HepG2 (cell line): ENCODE measurements at regions not wholly inside any gene's neighbourhood (a gene's known extent, or its start where the extent isn't known, plus 50 kb on each side); places are given as distances from the start of the nearest gene placed in this dataset.

Experiments
- ATAC-seq: fragments of 200-7000 bp; cut with Tn5 transposase; 3 replicates; pipeline ENCODE4 v1.9.1; 2020; ENCODE audit warnings: mild to moderate bottlenecking, moderate library complexity
- BruUV-seq: library from RNA; stranded (reverse); fragments of 400-500 nt; replicated peaks from 2 replicates; lab custom pipeline; 2021; lab: Mats Ljungman, UMichigan
- CTCF ChIA-PET: fragments of 300-600 bp; formaldehyde crosslinking; extraction: SDS; loops from one replicate; lab custom pipeline; 2021; ENCODE audit warnings: low total read pairs, inconsistent platforms, low intra/inter-chr PET ratio; lab: Yijun Ruan, JAX
- POLR2A ChIA-PET: fragments of 350-600 bp; sonication (Branson Sonifier 250); formaldehyde crosslinking; loops from one replicate; lab custom pipeline; 2020; ENCODE audit warnings: antibody characterized with exemption, inconsistent platforms; lab: Yijun Ruan, JAX
- DNase-seq: peaks from one replicate; pipeline ENCODE4 v3.0.0-alpha.2; 2015; ENCODE audit warnings: low spot score
- FAIRE-seq: peaks from 3 replicates; lab custom pipeline; 2011; peaks lifted over from hg19 to GRCh38; lab: Jason Lieb, UNC
- H2AFZ ChIP-seq: one replicate; pipeline ENCODE4 v1.6.1; 2011; ENCODE audit warnings: low read length, inconsistent platforms
- H3K27ac ChIP-seq: fragments of 300-600 bp; 3 replicates; pipeline ENCODE4 v1.8.0; 2011; ENCODE audit warnings: mixed run types, mild to moderate bottlenecking, mixed read lengths, low read length, inconsistent platforms; ENCODE audit not compliant: insufficient read depth; ENCODE audit errors: extremely low read length
- H3K27me3 ChIP-seq, 2 experiments: fragments of 200-600 bp in 1 of 2; 2 replicates in 1 of 2; 3 replicates in 1 of 2; pipeline versions ENCODE4 v1.6.0 to v1.8.0; 2011; ENCODE audit warnings: low read length in 2 of 2, mild to moderate bottlenecking in 2 of 2, moderate library complexity in 2 of 2, inconsistent platforms in 1 of 2; ENCODE audit not compliant: insufficient read depth in 2 of 2, control insufficient read depth in 1 of 2
- H3K36me3 ChIP-seq, 2 experiments: fragments of 200-600 bp in 1 of 2; replicated peaks in 1 of 2; 2 replicates in 1 of 2; 3 replicates in 1 of 2; pipeline versions ENCODE4 v1.5.1 to v1.8.0; 2011; ENCODE audit warnings: low read length in 2 of 2, inconsistent platforms in 1 of 2; ENCODE audit not compliant: insufficient read depth in 2 of 2, control insufficient read depth in 1 of 2
- H3K4me1 ChIP-seq: 2 replicates; pipeline ENCODE4 v1.5.1; 2012; ENCODE audit warnings: low read length, inconsistent platforms; ENCODE audit not compliant: insufficient read depth
- H3K4me2 ChIP-seq: 2 replicates; pipeline ENCODE4 v1.6.0; 2011; ENCODE audit warnings: low read depth, low read length, inconsistent platforms
- H3K4me3 ChIP-seq, 3 experiments: fragments of 200-600 bp in 1 of 3; sonication (generic), shearing (Covaris generic) in 1 of 3; replicated peaks in 1 of 3; 2 replicates each; pipeline ENCODE4 v1.5.1; 2011 to 2016; ENCODE audit warnings: low read length in 3 of 3, inconsistent platforms in 2 of 3, low read depth in 2 of 3, mild to moderate bottlenecking in 2 of 3, control low read depth in 1 of 3, mixed read lengths in 1 of 3; ENCODE audit not compliant: insufficient read depth in 1 of 3
- H3K79me2 ChIP-seq: one replicate; pipeline ENCODE4 v1.6.1; 2011; ENCODE audit warnings: low read length, inconsistent platforms; ENCODE audit not compliant: insufficient read depth
- H3K9ac ChIP-seq: 2 replicates; pipeline ENCODE4 v1.6.0; 2011; ENCODE audit warnings: mild to moderate bottlenecking, low read depth, low read length, inconsistent platforms; ENCODE audit not compliant: insufficient read depth
- H3K9me3 ChIP-seq: 2 replicates; pipeline ENCODE4 v1.5.1; 2012; ENCODE audit warnings: mild to moderate bottlenecking, low read length
- H4K20me1 ChIP-seq: 2 replicates; pipeline ENCODE4 v1.6.0; 2011; ENCODE audit warnings: inconsistent platforms, mild to moderate bottlenecking, low read length, moderate library complexity; ENCODE audit not compliant: insufficient read depth
- ATF6 ChIP-seq: sonication (generic); formaldehyde crosslinking; conservative IDR thresholded peaks from 2 replicates; pipeline ENCODE4 v1.4.0; 2020; ENCODE audit warnings: missing genetic modification reagents
- BHLHE40 ChIP-seq: IDR thresholded peaks from 2 replicates; pipeline ENCODE4 v1.6.1; 2011; ENCODE audit warnings: low read length, improper control_type of control experiment
- CREB3 ChIP-seq: sonication (generic); formaldehyde crosslinking; IDR thresholded peaks from 2 replicates; pipeline ENCODE4 v1.5.0; 2020; ENCODE audit warnings: missing genetic modification reagents
- DPF2 ChIP-seq: sonication (generic); formaldehyde crosslinking; IDR thresholded peaks from 2 replicates; pipeline ENCODE4 v1.4.0; 2020; ENCODE audit warnings: mild to moderate bottlenecking, low read depth, missing genetic modification reagents, borderline replicate concordance
- E2F2 ChIP-seq: sonication (generic); formaldehyde crosslinking; IDR thresholded peaks from 2 replicates; pipeline ENCODE4 v1.4.0; 2020; ENCODE audit warnings: missing genetic modification reagents, borderline replicate concordance
- FOXP1 ChIP-seq, 2 experiments: fragments of 450-650 bp in 1 of 2; IDR thresholded peaks; 2 replicates each; pipeline ENCODE4 v1.6.1; 2017 to 2018; ENCODE audit warnings: antibody characterized with exemption in 1 of 2
- KDM3A ChIP-seq: IDR thresholded peaks from 2 replicates; pipeline ENCODE4 v1.6.1; 2018; ENCODE audit warnings: low read depth, missing compliant biosample characterization
- NBN ChIP-seq: fragments of 450-650 bp; conservative IDR thresholded peaks from 2 replicates; pipeline ENCODE4 v1.6.1; 2017
- PBX3 ChIP-seq: sonication (generic); formaldehyde crosslinking; IDR thresholded peaks from 2 replicates; pipeline ENCODE4 v1.8.1; 2023; ENCODE audit warnings: missing genetic modification reagents, inconsistent platforms, borderline replicate concordance
- REL ChIP-seq: sonication (generic); formaldehyde crosslinking; conservative IDR thresholded peaks from 2 replicates; pipeline ENCODE4 v1.8.0; 2022; ENCODE audit warnings: mild to moderate bottlenecking, missing genetic modification reagents, moderate library complexity
- SMAD1 ChIP-seq: sonication (generic); formaldehyde crosslinking; IDR thresholded peaks from 2 replicates; pipeline ENCODE4 v1.4.0; 2020; ENCODE audit warnings: missing genetic modification reagents, low read depth, mild to moderate bottlenecking, borderline replicate concordance
- SMARCC2 ChIP-seq: fragments of 450-650 bp; IDR thresholded peaks from 2 replicates; pipeline ENCODE4 v1.6.1; 2017; ENCODE audit warnings: antibody characterized with exemption, mild to moderate bottlenecking
- SNAPC5 ChIP-seq: sonication (generic); formaldehyde crosslinking; IDR thresholded peaks from 2 replicates; pipeline ENCODE4 v1.8.1; 2023; ENCODE audit warnings: mild to moderate bottlenecking, missing genetic modification reagents, borderline replicate concordance
- SRSF9 ChIP-seq: fragments of 200-400 bp; formaldehyde crosslinking; IDR thresholded peaks from 2 replicates; pipeline ENCODE4 v1.6.1; 2018; ENCODE audit warnings: borderline replicate concordance, mild to moderate bottlenecking, low read depth, low read length; ENCODE audit not compliant: insufficient read depth, poor library complexity, severe bottlenecking
- TCF7 ChIP-seq: sonication (generic); IDR thresholded peaks from 2 replicates; pipeline ENCODE4 v1.6.1; 2016; ENCODE audit warnings: antibody characterized with exemption, low read depth
- TFE3 ChIP-seq: IDR thresholded peaks from 2 replicates; pipeline ENCODE4 v1.6.1; 2016
- ZNF382 ChIP-seq: sonication (generic); formaldehyde crosslinking; IDR thresholded peaks from 2 replicates; pipeline ENCODE4 v1.5.0; 2020; ENCODE audit warnings: missing genetic modification reagents, mild to moderate bottlenecking, borderline replicate concordance
- ZNF850 ChIP-seq: sonication (generic); formaldehyde crosslinking; conservative IDR thresholded peaks from 2 replicates; pipeline ENCODE4 v1.9.0; 2021; ENCODE audit warnings: mild to moderate bottlenecking, missing genetic modification reagents
- WGBS: methylation state at CpG from one replicate; pipeline ENCODE4 v1.1.6; 2017; ENCODE audit warnings: low lambda C conversion rate; 5-methylcytosine and 5-hydroxymethylcytosine counted together
- in situ Hi-C: cut with HindIII; loops from 2 replicates; pipeline ENCODE4 v1.10.0; 2017; ENCODE audit warnings: low pct_unique_long_range_greater_than_20kb; ENCODE audit not compliant: extremely low pct_ligation_motif_present
- intact Hi-C: fragments of 100-400 bp; cut with micrococcal nuclease; formaldehyde crosslinking; loops from one replicate; pipeline ENCODE4 v1.10.0; 2022; ENCODE audit not compliant: unreplicated experiment

- BruUV-seq: no TSS peak
- no peak overlapping the region for H2AFZ ChIP-seq
- ATAC-seq: no peak
- peaks cover 41% of the 10 kb centered on the region for H3K4me1 ChIP-seq
- H3K27ac ChIP-seq: no peak overlapping the region
- no peak for FAIRE-seq
- H3K9me3 ChIP-seq: 0 out of 2 replicates have a peak, but pooled peaks cover 4% of the 10 kb centered on the region
- WGBS: 29% methylated on average over 1 of the region's 5 CpGs
- ChIA-PET CTCF (no interaction called here), POLR2A (no interaction called here)
- intact Hi-C loops (loop anchor here (5.0 kb wide), 1 partner anchor 935 kb away; no protein-coding TSS in a partner anchor), in situ Hi-C loops (no loop called here)
- no peak overlapping the region for H3K9ac ChIP-seq
- H3K79me2 ChIP-seq: no peaks in the 10 kb centered on the region
- no peaks in the 10 kb centered on the region for H4K20me1 ChIP-seq
- H3K4me2 ChIP-seq: peak overlapping the region; percentile 29; the same call in 1 of the 2 replicates
- DNase-seq: peak; percentile 29
- H3K36me3 ChIP-seq: no peaks in the 10 kb centered on the region
- no peaks in the 10 kb centered on the region for H3K27me3 ChIP-seq
- no peak overlapping the region for H3K4me3 ChIP-seq
- TF ChIP-seq SMAD1 (CRISPR knock-in tag) (no peak), ZNF382 (CRISPR knock-in tag) (no peak), DPF2 (CRISPR knock-in tag) (no peak), SMARCC2 (no peak), SNAPC5 (CRISPR knock-in tag) (no peak), TCF7 (0 out of 2 replicates have a peak, but pooled peaks have one; percentile 27), SRSF9 (no peak), ATF6 (CRISPR knock-in tag) (no peak), TFE3 (0 out of 2 replicates have a peak, but pooled peaks have one; percentile 20), E2F2 (CRISPR knock-in tag) (no peak), FOXP1 (IDR thresholded peaks at IDR 0.05) (no peak), FOXP1 (CRISPR knock-in tag; IDR thresholded peaks at IDR 0.05) (peak; percentile 34; the same call in 1 of the 2 replicates), REL (CRISPR knock-in tag) (no peak), CREB3 (no peak), ZNF850 (CRISPR knock-in tag) (no peak), BHLHE40 (peak; percentile 60; the same call in 1 of the 2 replicates), PBX3 (CRISPR knock-in tag) (no peak), KDM3A (CRISPR knock-in tag) (no peak), NBN (no peak)
These were observed 73.0 kb upstream of the PJA2 start for GRCh38 chr5:109482748-109483147.
